Suprapubic skin (tissue), 4 donors: ENCODE measurements at regions not wholly inside any gene's neighbourhood (a gene's known extent, or its start where the extent isn't known, plus 50 kb on each side); places are given as distances from the start of the nearest gene placed in this dataset.

Experiments used
- DNase-seq, 2 donors: peaks; one replicate each; pipeline ENCODE4 v3.0.0-alpha.2; 2019; ENCODE audit warnings: low spot score in 2 of 2
- H3K27ac ChIP-seq: fragments of 200-600 bp; sonication (generic); one replicate; pipeline ENCODE4 v1.5.1; 2019
- H3K27me3 ChIP-seq: fragments of 200-600 bp; sonication (generic); one replicate; pipeline ENCODE4 v1.5.1; 2019
- H3K36me3 ChIP-seq: fragments of 200-600 bp; sonication (generic); one replicate; pipeline ENCODE4 v1.5.1; 2019
- H3K4me1 ChIP-seq: fragments of 200-600 bp; sonication (generic); one replicate; pipeline ENCODE4 v1.5.1; 2019
- H3K4me3 ChIP-seq: fragments of 200-600 bp; sonication (generic); one replicate; pipeline ENCODE4 v1.5.1; 2019; ENCODE audit warnings: mild to moderate bottlenecking
- H3K9me3 ChIP-seq: fragments of 200-600 bp; sonication (generic); one replicate; pipeline ENCODE4 v1.5.1; 2019
- CTCF ChIP-seq, 2 donors: fragments of 200-600 bp in 1 of 2; fragments of 450-650 bp in 1 of 2; sonication (generic) in 1 of 2; IDR thresholded peaks; one replicate each; pipeline ENCODE4 v1.5.1; 2016 to 2019; ENCODE audit warnings: antibody characterized with exemption in 2 of 2, mild to moderate bottlenecking in 1 of 2, moderate library complexity in 1 of 2
- EP300 ChIP-seq: sonication (generic); formaldehyde crosslinking; IDR thresholded peaks from one replicate; pipeline ENCODE4 v1.6.1; 2017; ENCODE audit warnings: antibody characterized with exemption
- POLR2A ChIP-seq, 2 donors: fragments of 450-650 bp; IDR thresholded peaks; one replicate each; pipeline ENCODE4 v1.6.1; 2017; ENCODE audit warnings: antibody characterized with exemption in 2 of 2, mild to moderate bottlenecking in 2 of 2, moderate library complexity in 2 of 2
- POLR2AphosphoS5 ChIP-seq, 3 donors: sonication (generic); formaldehyde crosslinking; IDR thresholded peaks; one replicate each; pipeline ENCODE4 v1.6.1; 2017; ENCODE audit warnings: antibody characterized with exemption in 3 of 3
- WGBS: methylation state at CpG from one replicate; pipeline ENCODE4 v1.1.5; 2018; 5-methylcytosine and 5-hydroxymethylcytosine counted together

DNA sequence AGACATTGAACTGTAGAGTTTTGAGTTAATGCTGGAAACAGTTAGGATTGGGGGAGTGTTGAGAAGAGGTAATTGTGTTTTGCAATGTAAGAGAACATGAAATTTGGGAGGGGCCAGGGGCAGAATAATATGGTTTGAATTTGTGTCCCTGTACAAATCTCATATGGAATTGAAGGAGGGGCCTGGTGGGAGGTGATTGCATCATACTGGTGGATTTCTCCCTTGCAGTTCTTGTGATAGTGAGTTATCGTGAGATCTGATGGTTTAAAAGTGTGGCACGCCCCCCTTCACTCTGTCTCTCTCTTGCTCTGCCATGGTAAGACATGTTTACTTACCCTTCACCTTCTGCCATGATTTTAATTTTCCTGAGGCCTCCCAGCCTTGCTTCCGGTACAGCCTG is 876.0 kb upstream of the FBXO33 start:
- Histone ChIP-seq H3K36me3 (no peaks in the 10 kb centered on the region), H3K4me3 (no peak overlapping the region), H3K27me3 (no peaks in the 10 kb centered on the region), H3K27ac (no peak overlapping the region), H3K9me3 (no peaks in the 10 kb centered on the region), H3K4me1 (no peaks in the 10 kb centered on the region)
- no peak for DNase-seq
- TF ChIP-seq CTCF (IDR thresholded peaks at IDR 0.05): no peak
- no peak for TF ChIP-seq POLR2AphosphoS5 (IDR thresholded peaks at IDR 0.05)
- TF ChIP-seq EP300: no peak
- TF ChIP-seq POLR2A (IDR thresholded peaks at IDR 0.05): no peak
- WGBS: 80% methylated on average over 3 of the region's 3 CpGs

DNA sequence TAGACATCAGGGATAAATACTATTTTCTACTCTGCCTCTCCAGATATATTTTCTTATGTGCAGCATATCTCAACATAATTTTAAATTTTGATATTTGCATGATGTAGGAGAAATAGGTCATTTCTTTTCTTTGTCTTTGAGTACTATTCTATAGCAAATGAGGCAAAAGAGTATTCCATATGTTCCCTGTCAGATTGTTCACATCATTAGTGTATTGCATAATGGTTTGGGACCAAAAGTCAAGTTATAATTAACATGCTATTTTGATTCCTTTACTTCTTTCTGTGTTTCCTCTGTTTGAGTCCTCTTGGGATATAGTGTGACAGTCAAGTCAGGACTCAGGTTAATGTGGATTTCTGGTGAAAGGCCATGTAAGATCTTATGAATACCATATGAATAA is 864.6 kb upstream of the FBXO33 start:
- no peaks in the 10 kb centered on the region for H3K36me3 ChIP-seq
- TF ChIP-seq CTCF (IDR thresholded peaks at IDR 0.05) (no peak), POLR2A (IDR thresholded peaks at IDR 0.05) (no peak), POLR2AphosphoS5 (IDR thresholded peaks at IDR 0.05) (no peak), EP300 (no peak)
- H3K27ac ChIP-seq: no peak overlapping the region
- peaks cover 7% of the 10 kb centered on the region for H3K9me3 ChIP-seq
- no peaks in the 10 kb centered on the region for H3K27me3 ChIP-seq
- H3K4me1 ChIP-seq: no peaks in the 10 kb centered on the region
- DNase-seq: no peak
- no peak overlapping the region for H3K4me3 ChIP-seq

- H3K4me3 ChIP-seq: no peak overlapping the region
- H3K4me1 ChIP-seq: no peaks in the 10 kb centered on the region
- H3K9me3 ChIP-seq: peaks cover 7% of the 10 kb centered on the region
- no peak for DNase-seq
- no peaks in the 10 kb centered on the region for H3K27me3 ChIP-seq
- TF ChIP-seq POLR2AphosphoS5 (IDR thresholded peaks at IDR 0.05) (no peak), CTCF (IDR thresholded peaks at IDR 0.05) (no peak), POLR2A (IDR thresholded peaks at IDR 0.05) (no peak), EP300 (no peak)
- H3K27ac ChIP-seq: no peak overlapping the region
- H3K36me3 ChIP-seq: no peaks in the 10 kb centered on the region
Measured at GRCh38 chr14:40292664-40293063, 860.4 kb upstream of the FBXO33 start.

DNA sequence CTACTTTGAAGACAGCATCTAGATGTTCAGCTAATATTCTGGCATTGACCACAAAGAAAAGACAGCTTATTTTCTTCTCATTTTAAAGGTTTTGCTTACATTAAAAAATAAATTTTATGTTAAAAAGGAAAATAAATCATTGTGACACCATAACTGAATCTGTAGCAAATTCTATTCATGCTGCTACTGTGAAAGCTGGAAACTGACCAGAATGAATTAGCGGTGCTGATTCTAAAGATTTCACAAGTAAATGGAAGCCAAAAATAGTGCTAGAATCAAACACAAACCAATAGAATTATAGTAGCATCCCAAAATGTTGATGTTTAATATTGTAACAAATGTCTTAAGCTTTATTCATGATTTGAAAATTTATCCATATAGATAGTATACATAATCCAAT is 850.0 kb upstream of the FBXO33 start:
- WGBS: 78% methylated on average over 1 of the region's 1 CpG
- Histone ChIP-seq H3K27ac (no peak overlapping the region), H3K4me1 (no peaks in the 10 kb centered on the region), H3K4me3 (no peak overlapping the region), H3K9me3 (no peaks in the 10 kb centered on the region), H3K27me3 (no peaks in the 10 kb centered on the region), H3K36me3 (no peaks in the 10 kb centered on the region)
- no peak for DNase-seq
- TF ChIP-seq EP300: no peak
- no peak for TF ChIP-seq CTCF (IDR thresholded peaks at IDR 0.05)
- TF ChIP-seq POLR2AphosphoS5 (IDR thresholded peaks at IDR 0.05): no peak
- TF ChIP-seq POLR2A (IDR thresholded peaks at IDR 0.05): no peak

DNA sequence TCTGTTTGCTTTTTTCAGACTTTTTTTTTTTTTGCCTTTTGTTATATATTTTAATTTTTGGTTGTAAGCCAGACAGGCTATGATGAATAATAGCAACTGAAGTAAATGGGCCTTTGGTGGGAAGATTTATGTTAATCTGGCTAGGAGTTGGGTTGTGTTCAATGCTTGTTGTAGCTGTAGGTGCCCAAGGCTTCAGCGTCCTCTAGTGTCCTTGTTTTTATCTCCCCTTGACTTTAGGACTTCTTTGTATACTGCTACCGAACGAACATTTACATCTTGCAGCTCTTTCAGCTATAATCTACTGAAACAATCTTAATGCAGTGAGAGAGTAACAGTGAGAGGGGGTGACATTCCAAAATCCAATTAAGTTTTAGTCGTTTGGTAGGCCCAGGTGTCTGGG is 848.4 kb upstream of the FBXO33 start:
- no peaks in the 10 kb centered on the region for H3K36me3 ChIP-seq
- 77% methylated on average over 4 of the region's 4 CpGs for WGBS
- no peak overlapping the region for H3K27ac ChIP-seq
- DNase-seq: no peak
- no peaks in the 10 kb centered on the region for H3K9me3 ChIP-seq
- H3K27me3 ChIP-seq: no peaks in the 10 kb centered on the region
- no peak for TF ChIP-seq POLR2AphosphoS5 (IDR thresholded peaks at IDR 0.05)
- no peak for TF ChIP-seq POLR2A (IDR thresholded peaks at IDR 0.05)
- no peak for TF ChIP-seq CTCF (IDR thresholded peaks at IDR 0.05)
- TF ChIP-seq EP300: no peak
- H3K4me1 ChIP-seq: no peaks in the 10 kb centered on the region
- no peak overlapping the region for H3K4me3 ChIP-seq
